Loucy (cell line): ENCODE measurements at regions not wholly inside any gene's neighbourhood (a gene's known extent, or its start where the extent isn't known, plus 50 kb on each side); places are given as distances from the start of the nearest gene placed in this dataset.

Experiments used
- EZH2phosphoT487 ChIP-seq: fragments of 200-600 bp; IDR thresholded peaks from 2 replicates; pipeline ENCODE4 v1.6.1; 2018; ENCODE audit warnings: antibody characterized with exemption, mild to moderate bottlenecking, moderate library complexity, borderline replicate concordance
- TF ChIP-seq, protein P1 (sequence below): fragments of 200-600 bp; sonication (generic); conservative IDR thresholded peaks from 2 replicates; pipeline ENCODE4 v1.5.1; 2014; ENCODE audit warnings: mild to moderate bottlenecking, antibody characterized with exemption, low read length

- TF ChIP-seq, protein P1, sequence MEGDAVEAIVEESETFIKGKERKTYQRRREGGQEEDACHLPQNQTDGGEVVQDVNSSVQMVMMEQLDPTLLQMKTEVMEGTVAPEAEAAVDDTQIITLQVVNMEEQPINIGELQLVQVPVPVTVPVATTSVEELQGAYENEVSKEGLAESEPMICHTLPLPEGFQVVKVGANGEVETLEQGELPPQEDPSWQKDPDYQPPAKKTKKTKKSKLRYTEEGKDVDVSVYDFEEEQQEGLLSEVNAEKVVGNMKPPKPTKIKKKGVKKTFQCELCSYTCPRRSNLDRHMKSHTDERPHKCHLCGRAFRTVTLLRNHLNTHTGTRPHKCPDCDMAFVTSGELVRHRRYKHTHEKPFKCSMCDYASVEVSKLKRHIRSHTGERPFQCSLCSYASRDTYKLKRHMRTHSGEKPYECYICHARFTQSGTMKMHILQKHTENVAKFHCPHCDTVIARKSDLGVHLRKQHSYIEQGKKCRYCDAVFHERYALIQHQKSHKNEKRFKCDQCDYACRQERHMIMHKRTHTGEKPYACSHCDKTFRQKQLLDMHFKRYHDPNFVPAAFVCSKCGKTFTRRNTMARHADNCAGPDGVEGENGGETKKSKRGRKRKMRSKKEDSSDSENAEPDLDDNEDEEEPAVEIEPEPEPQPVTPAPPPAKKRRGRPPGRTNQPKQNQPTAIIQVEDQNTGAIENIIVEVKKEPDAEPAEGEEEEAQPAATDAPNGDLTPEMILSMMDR = no peak
- no peak for TF ChIP-seq EZH2phosphoT487
Observed at GRCh38 chr14:44422699-44423098, 84.4 kb downstream of the FSCB start.
